HG03097 (cell line): ENCODE measurements at regions not wholly inside any gene's neighbourhood (a gene's known extent, or its start where the extent isn't known, plus 50 kb on each side); places are given as distances from the start of the nearest gene placed in this dataset.
"Not testable (repeated sequence)": the region's sequence is repeated elsewhere in the genome, so short reads cannot be mapped to it uniquely, and the experiment has no call there.

Experiments used
- ATAC-seq: cut with Tn5 transposase; IDR thresholded peaks from one replicate; pipeline ENCODE4 v1.9.1; 2021; ENCODE audit not compliant: unreplicated experiment, low FRiP score

DNA sequence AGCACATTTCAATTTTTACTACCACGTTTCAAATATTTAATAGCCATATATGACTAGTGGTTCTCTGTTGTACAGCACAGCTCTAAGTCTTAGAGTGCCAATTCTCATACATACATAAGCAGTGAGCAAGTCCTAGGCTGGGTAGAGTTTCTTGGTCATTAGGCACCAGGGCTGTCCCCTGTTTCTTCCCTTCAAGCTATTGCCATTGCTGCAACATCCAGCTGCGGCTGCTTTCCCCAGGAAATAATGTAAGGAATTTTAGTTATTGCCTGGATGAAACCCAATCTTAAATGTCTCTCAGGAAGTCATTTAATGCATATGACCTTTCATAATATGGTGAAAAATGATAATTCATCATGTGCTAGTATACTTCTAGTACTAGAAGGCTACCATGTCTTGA, 74.1 kb upstream of the PPP3CA start:
- no peak for ATAC-seq

DNA sequence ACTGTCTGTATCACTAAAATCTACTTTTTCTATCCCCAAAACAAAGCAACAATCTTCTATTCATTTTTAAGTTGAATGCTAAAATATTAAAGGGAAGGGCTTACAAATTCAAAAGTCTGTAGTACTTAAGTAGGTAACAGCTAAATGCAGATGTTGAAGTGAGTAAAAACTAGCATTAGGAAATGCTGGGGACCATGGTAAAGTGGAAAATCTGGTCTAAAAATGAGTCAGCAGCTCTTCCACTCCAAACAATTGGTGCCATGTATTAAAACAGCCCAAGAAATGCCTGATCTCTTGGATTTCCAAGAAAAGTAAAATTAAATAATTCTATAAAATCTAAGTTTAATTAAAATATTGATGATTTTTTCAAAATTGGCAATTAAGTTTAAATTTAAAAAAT, 73.3 kb upstream of the PPP3CA start:
- no peak for ATAC-seq

- peak; percentile 73 for ATAC-seq
Observed at GRCh38 chr4:101419336-101420135, 72.2 kb upstream of the PPP3CA start.

DNA sequence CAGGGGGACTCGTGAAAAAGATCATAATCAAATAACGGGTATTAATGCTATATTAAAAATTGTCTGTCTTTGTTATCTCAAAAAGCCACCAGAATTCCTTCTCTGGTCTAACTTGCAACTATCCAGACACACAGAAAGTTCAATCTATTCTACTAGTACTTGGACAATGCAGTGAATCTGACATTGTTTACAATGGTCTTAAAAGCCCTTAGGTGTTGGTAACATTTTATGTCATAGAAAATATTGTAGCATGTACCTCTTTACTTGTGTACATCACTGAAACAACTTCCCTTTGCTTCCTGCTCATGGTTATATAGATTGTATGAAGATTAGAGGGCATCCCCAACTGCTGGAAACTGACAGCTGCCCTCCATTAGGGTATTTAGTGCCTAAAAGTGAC, 71.1 kb upstream of the PPP3CA start:
- ATAC-seq, result no peak

DNA sequence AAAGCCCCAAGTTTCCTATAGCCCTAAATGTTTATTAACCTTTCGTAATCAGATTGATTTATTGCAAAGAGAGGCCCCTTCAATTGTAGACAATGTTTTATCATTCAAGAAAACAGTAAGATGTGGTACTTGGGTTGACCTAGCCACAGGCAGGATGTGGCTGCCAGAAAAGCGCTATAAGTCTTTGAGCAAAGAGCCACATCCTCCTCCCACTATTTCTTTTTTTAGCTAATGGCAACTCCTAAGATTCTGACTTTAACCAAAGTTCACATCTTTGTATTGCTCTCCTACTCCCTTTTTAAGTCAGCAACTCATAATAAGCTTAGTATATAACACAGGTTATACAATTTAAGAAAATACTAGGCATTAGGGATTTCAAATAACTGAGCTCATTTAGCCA, 70.7 kb upstream of the PPP3CA start:
- ATAC-seq, result peak; percentile 83

DNA sequence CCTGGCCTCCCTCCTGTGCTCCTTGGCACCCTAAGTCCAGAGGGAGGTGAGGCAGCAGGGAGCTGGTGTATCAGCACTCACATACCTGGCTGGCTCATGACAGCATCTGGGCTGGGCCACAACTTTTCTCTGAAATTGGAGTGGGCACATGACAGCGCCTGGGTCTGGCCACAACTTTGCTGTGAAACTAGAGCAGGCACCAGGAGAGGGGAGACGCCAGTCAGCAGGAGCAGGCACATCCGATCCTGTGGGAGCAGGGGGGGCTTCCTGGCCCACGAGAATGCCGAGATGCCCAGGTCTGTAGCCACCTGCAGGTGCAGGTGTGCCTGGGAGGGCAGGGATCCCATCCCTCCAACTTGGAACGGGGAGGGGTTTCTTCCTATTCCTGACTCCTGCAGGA, 69.7 kb upstream of the PPP3CA start:
- ATAC-seq, result no peak

DNA sequence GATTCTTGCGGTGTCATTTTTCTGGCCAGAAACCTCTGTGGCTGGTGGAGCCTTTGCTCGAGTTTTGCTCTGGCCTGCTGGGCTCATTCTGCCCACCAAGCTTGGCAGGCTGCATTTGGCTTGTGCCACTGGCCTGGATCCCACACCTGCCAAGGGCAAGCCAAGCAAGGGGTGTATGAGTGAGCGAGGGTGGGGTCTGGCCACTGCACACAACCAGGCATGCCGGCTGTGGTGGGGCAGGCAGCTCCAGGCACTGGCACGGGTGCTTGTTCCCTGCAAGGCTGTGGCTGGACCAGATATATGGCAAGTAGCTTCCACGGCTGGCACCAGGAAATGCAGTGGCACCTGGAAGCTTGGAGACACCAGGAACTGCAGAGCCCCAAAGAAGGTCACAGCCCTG, 68.6 kb upstream of the PPP3CA start:
- ATAC-seq, result no peak

GRCh38 chr4:101414496-101414895, 67.2 kb upstream of the PPP3CA start:
- no peak for ATAC-seq

DNA sequence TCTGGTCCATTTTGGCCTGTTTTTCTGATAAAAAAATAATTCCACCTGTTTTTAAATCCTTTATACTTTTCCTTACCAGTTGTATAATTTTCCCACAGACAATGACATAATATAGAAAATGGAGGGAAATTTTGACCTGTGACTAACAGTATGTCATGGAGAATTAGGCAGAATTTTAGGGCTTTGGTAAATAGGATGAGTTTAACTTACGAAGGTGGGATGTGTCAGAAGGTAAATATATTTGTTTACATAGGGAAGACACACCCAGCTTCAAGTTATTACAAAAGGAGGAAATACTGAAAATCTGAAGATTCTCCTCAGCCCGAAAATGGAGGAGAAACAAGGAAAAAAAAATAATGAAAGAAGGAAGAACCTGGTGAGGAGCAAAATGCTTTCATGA, 64.6 kb upstream of the PPP3CA start:
- ATAC-seq, result no peak

GRCh38 chr4:101411281-101411910, 64.1 kb upstream of the PPP3CA start:
- not testable (repeated sequence) for ATAC-seq

GRCh38 chr4:101400096-101400495, 52.8 kb upstream of the PPP3CA start:
- no peak for ATAC-seq

DNA sequence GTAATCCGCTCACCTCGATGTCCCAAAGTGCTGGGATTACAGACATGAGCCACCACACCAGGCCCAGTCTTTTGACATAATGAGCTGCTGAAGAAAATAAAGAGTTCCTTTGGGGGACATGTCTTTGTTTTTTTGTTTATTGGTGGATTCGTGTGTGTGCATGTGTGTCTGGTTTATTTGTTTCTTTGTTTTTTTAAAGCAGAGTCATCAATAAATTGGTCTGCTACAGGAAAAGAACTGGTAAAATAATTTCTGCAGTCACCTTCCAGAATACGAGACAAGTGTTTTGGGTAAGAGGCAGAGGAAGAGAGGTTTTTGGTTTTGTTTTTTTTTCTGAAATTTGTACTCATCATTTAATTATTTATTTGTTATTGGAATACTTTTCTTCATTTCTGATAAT, 51.5 kb upstream of the PPP3CA start:
- ATAC-seq, result no peak
